ENCODE measurements at regions not wholly inside any gene's neighbourhood (a gene's known extent, or its start where the extent isn't known, plus 50 kb on each side); places are given as distances from the start of the nearest gene placed in this dataset.
"Not testable (repeated sequence)": the region's sequence is repeated elsewhere in the genome, so short reads cannot be mapped to it uniquely, and the experiment has no call there.

DNA sequence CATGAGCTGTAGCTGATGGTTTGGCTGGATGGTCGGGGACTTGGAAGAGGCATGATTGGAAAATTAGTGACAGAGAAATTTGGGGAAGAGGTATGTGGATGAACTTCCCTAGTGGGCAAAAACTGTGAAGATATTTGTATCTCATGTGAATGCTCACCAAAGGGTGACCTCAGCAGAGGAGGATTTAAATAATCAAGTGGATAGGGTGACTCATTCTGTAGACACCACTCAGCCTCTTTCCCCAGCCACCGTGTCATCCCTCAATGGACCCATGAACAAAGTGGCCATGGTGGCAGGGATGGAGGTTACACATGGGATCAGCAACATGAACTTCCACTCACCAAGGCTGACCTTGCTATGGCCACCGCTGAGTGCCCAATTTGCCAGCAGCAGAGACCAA lies 60.8 kb upstream of the KRAS start:
- intact Hi-C loops (cut with micrococcal nuclease), result no loop called here
- H3K36me3 ChIP-seq, result no peaks in the 10 kb centered on the region
- no peak overlapping the region for H3K4me3 ChIP-seq
- DNase-seq, result no peak
- H3K27me3 ChIP-seq (ENCODE audit: low read depth), result no peaks in the 10 kb centered on the region
- no peak overlapping the region for H3K27ac ChIP-seq (replicated peaks)
- H3K9me3 ChIP-seq (replicated peaks), result no peaks in the 10 kb centered on the region
- TF ChIP-seq, protein P1, sequence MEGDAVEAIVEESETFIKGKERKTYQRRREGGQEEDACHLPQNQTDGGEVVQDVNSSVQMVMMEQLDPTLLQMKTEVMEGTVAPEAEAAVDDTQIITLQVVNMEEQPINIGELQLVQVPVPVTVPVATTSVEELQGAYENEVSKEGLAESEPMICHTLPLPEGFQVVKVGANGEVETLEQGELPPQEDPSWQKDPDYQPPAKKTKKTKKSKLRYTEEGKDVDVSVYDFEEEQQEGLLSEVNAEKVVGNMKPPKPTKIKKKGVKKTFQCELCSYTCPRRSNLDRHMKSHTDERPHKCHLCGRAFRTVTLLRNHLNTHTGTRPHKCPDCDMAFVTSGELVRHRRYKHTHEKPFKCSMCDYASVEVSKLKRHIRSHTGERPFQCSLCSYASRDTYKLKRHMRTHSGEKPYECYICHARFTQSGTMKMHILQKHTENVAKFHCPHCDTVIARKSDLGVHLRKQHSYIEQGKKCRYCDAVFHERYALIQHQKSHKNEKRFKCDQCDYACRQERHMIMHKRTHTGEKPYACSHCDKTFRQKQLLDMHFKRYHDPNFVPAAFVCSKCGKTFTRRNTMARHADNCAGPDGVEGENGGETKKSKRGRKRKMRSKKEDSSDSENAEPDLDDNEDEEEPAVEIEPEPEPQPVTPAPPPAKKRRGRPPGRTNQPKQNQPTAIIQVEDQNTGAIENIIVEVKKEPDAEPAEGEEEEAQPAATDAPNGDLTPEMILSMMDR (IDR thresholded peaks at IDR 0.05; ENCODE audit: borderline replicate concordance), result no peak
- no peaks in the 10 kb centered on the region for H3K4me1 ChIP-seq

DNA sequence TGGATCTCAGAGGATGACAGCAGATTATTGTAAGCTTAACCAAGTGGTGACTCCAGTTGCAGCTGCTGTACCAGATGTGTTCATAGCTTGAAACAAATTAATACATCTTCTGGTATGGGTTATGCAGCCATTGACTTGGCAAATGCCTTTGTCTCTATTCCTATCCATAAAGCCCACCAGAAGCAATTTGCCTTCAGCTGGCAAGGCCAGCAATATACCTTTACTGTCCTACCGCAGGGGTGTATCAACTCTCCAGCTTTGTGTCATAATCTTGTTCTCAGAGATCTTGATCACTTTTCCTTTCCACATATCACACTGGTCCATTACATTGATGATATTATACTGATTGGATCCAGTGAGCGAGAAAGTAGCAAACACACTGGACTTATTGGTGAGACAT lies 59.3 kb upstream of the KRAS start:
- H3K27me3 ChIP-seq (ENCODE audit: low read depth), result not testable (repeated sequence)

DNA sequence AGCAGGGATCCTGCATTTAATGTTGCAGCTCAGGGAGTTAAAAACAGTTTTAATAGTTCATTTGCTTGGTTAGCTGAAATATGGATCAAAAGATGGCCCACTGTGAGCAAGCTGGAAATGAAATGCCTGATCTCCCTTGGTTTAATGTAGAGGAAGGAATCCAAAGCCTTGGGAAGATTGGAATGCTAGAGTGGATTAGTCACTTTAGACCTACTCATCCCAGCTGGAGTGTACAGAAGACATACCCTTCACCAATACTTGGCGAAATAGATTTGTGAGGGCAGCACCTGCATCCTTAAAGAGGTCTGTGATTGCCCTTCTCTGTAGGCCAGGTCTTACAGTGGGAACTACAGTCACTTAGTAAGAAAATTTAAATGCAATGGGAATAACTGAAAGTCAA lies 58.0 kb upstream of the KRAS start:
- Histone ChIP-seq H3K27ac (replicated peaks) (no peak overlapping the region), H3K27me3 (ENCODE audit: low read depth) (no peaks in the 10 kb centered on the region), H3K9me3 (replicated peaks) (no peaks in the 10 kb centered on the region), H3K4me1 (no peaks in the 10 kb centered on the region), H3K36me3 (no peaks in the 10 kb centered on the region), H3K4me3 (no peak overlapping the region)
- no peak for DNase-seq
- intact Hi-C loops (cut with micrococcal nuclease), result no loop called here
- TF ChIP-seq, protein P1 (IDR thresholded peaks at IDR 0.05; ENCODE audit: borderline replicate concordance), result no peak

More for the DNA sequence above, 59.3 kb upstream of the KRAS start:
- intact Hi-C loops (cut with micrococcal nuclease); H3K4me1 ChIP-seq; H3K9me3 ChIP-seq (replicated peaks); H3K27ac ChIP-seq (replicated peaks); DNase-seq; H3K36me3 ChIP-seq; H3K4me3 ChIP-seq: not testable (repeated sequence)

DNA sequence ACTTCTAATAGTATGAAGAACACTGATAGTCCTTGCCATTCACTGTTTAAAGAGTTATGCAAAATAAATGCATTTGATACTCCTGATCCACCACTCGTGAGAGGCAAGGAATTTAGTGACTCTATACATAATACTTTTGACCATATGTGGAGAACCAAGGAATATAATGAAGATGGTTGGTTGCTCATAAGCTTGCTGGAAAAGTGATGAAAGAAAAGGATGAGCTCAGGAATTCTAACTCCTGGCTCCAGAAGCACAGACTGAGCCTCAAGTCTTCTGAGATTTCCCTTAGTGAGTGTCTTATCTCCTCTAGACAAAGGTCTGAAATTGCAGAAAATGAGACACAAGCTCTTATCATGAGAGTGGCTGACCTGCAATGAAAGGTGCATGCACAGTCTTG lies 57.1 kb upstream of the KRAS start:
- Histone ChIP-seq H3K4me1 (no peaks in the 10 kb centered on the region), H3K27ac (replicated peaks) (no peak overlapping the region), H3K4me3 (no peak overlapping the region), H3K36me3 (no peaks in the 10 kb centered on the region), H3K9me3 (replicated peaks) (no peaks in the 10 kb centered on the region), H3K27me3 (ENCODE audit: low read depth) (no peaks in the 10 kb centered on the region)
- no peak for DNase-seq
- TF ChIP-seq, protein P1 (IDR thresholded peaks at IDR 0.05; ENCODE audit: borderline replicate concordance), result no peak
- intact Hi-C loops (cut with micrococcal nuclease), result no loop called here

DNA sequence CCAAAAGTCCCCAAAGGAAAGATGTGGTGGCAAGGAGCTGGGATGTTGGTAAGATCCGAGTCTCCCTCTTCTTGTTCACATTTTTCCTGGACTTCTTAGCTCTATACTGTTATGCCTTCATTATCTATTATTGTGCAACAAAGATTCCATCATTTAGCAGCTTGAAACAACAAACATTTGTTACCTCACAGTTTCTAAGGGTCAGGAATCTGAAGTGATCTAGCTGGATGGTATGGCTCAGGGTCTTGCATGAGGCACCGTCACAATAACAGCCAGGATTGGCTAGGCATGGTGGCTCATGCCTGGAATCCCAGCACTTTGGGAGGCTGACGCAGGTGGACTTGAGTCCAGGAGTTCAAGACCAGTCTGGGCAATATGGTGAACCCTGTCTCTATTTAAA lies 51.1 kb upstream of the KRAS start:
- TF ChIP-seq, protein P1 (IDR thresholded peaks at IDR 0.05; ENCODE audit: borderline replicate concordance), result no peak
- H3K4me1 ChIP-seq, result no peaks in the 10 kb centered on the region
- H3K27me3 ChIP-seq (ENCODE audit: low read depth), result peaks cover 9% of the 10 kb centered on the region
- DNase-seq, result no peak
- no peak overlapping the region for H3K27ac ChIP-seq (replicated peaks)
- intact Hi-C loops (cut with micrococcal nuclease), result no loop called here
- no peaks in the 10 kb centered on the region for H3K9me3 ChIP-seq (replicated peaks)
- H3K36me3 ChIP-seq, result no peaks in the 10 kb centered on the region
- no peak overlapping the region for H3K4me3 ChIP-seq
